A673 (cell line): ENCODE measurements at regions not wholly inside any gene's neighbourhood (a gene's known extent, or its start where the extent isn't known, plus 50 kb on each side); places are given as distances from the start of the nearest gene placed in this dataset.

ENCODE experiments used
- CTCF ChIP-seq: fragments of 300-800, 200-600 bp; sonication (generic); conservative IDR thresholded peaks from 2 replicates; pipeline ENCODE4 v1.5.1; 2017; ENCODE audit warnings: low read depth, mild to moderate bottlenecking, antibody characterized with exemption, low read length, moderate library complexity, mixed read lengths
- EZH2 ChIP-seq: fragments of 200-600 bp; sonication (generic); IDR thresholded peaks from 2 replicates; pipeline ENCODE4 v1.6.1; 2017; ENCODE audit warnings: borderline replicate concordance, low read depth, mild to moderate bottlenecking, mixed read lengths, antibody characterized with exemption, low read length; ENCODE audit not compliant: poor library complexity, severe bottlenecking

DNA sequence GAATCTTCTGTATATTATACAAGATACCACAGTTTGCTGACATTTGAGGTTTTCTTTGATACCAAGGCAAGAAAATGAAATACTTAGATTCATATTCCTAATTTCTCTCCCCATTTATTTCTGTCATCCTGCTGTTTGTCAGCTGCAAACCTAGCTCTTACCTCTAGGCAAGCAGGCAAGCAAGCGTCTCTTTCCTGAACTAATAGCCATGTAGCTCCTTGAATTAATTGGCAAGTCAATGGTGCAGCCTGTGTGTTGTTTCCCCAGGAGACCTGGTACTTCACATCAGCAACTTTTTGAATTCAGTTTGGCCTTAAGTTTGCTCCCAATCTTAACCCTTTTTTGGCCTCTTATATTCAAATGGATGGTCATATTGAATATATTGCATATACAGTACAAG lies 573.6 kb upstream of the ARRDC3 start:
- no peak for TF ChIP-seq CTCF
- TF ChIP-seq EZH2, result no peak
